GM19035 (cell line): ENCODE measurements at regions not wholly inside any gene's neighbourhood (a gene's known extent, or its start where the extent isn't known, plus 50 kb on each side); places are given as distances from the start of the nearest gene placed in this dataset.
"Not testable (repeated sequence)": the region's sequence is repeated elsewhere in the genome, so short reads cannot be mapped to it uniquely, and the experiment has no call there.

Experiments
- ATAC-seq: cut with Tn5 transposase; IDR thresholded peaks from one replicate; pipeline ENCODE4 v1.9.1; 2021; ENCODE audit not compliant: unreplicated experiment

GRCh38 chr13:73657821-73658540 lies 476.2 kb downstream of the KLF12 start:
- ATAC-seq: no peak

- no peak for ATAC-seq
Observed at GRCh38 chr13:73656863-73657262, 477.3 kb downstream of the KLF12 start.

DNA sequence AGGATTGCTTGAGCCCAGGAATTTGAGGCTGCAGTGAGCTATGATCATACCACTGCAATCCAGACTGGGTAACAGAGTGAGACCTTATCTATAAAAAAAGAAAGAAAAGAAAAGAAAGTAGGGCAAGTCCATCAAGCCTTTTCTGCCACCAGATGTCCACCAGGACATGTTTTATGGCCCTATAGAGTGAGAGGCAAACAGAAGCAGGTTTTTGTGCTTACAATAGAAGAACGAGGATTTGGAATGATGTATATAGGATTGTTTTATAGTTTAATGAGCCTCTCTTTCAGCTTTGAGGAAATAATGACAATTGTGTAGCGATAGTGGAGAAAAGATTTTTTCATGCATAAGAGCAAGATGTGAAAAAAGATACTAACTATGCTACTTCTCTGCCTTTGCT lies 480.5 kb downstream of the KLF12 start:
- no peak for ATAC-seq

DNA sequence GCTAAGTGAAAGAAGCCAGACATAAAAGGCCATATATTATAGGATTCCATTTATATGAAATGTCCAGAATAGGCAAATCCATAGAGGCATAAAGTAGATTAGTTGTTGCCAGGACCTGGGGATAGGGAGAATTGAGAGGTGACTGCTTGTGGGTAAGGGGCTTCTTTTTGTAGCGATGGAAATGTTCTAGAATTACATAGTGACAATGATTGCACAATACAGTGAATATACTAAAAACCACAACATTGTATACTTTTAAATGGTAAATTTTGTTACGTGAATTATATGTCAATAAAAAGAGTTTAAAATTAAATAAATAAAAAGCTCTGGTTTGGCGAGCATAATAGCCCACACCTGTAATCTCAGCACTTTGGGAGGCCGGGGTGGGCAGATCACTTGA lies 486.8 kb downstream of the KLF12 start:
- no peak for ATAC-seq

- not testable (repeated sequence) for ATAC-seq
Observed at GRCh38 chr13:73640476-73641179, 493.6 kb downstream of the KLF12 start.

- no peak for ATAC-seq
Observed at GRCh38 chr13:73635166-73635787, 498.9 kb downstream of the KLF12 start.

DNA sequence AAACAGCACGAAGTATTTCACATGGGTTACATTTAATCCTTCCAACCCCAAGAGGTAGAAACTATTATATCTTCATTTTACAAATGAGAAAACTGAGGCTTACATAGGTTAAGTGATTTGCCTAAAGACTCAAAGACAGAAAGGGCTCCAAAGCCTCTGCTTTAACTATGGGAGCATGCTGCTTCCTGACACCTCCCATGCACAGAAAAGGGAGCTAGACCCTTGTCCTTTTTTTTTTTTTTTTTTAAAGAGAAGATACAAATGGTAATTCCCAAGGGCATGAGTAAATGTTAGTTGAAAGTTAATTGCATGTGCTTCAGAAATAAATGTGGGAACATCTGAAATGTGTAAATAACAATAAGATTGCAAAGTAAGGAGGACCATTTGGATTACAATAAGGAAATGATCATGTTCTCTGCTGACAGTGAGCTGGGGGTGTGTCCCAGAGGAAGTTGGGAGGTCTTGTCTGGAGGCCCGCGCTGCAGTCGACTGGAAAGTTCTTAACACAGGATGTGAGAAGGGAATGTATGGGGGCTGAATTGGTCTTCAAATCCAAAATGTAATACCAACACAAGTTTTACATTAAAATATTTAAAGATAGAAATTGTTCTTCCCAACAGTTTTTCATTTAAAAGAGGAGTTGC lies 500.3 kb downstream of the KLF12 start:
- ATAC-seq: no peak

DNA sequence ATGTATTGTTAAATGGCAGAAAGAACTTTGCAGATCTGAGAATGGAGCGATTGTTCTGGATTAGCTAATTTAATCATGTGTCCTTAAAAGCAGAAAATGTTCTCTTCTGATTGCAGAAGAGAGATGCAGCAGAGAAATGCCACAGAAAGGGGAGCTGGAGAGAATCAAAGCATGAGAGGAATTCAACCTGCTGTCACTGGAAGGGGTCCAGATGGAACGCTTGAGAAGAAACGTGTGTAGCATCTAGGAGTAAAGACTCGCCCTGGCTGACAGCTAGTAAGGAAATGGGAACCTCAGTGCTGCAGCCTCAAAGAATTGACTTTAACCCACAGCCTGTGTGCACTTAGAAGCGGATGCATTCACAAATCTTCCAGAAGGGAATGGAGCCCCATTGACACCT lies 502.8 kb downstream of the KLF12 start:
- no peak for ATAC-seq

DNA sequence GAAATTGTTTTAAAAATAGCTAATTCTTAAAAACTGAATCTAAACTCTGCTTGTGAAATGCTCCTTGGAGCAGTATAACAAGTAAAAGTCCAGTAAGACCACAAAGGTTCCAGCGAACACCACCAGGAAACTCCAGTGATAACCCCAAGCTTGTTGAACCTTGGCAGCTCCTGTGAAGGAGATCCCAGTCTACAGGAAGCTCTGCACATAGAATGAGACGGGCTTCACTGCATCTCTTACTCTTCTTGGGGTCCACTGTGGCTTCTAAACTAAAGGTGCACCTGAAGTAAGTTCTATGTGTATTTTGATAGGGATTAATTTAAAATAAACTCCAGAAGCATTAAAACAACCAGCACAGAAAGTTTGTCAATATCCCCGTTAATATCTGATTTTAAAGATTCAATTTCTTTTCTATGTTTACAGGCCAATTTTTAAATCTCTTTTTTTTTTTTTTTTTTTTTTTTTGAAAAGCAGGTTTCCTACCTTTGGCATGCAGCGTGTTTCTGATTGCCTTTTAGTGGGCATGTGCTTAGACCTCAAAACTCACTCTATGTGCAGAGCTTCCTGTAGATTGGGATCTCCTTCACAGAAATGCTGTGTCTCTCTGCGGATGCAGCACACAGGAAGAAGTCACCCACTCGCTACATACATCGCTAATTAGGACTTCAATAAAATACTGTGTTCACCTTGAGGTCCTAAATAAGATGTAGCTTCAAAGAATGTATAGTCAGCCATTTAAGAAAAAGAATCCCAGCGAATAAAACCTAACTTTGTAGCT lies 508.5 kb downstream of the KLF12 start:
- ATAC-seq: no peak

- ATAC-seq: no peak
Observed at GRCh38 chr13:73623281-73623680, 510.9 kb downstream of the KLF12 start.

- ATAC-seq: no peak
Observed at GRCh38 chr13:73622381-73622780, 511.8 kb downstream of the KLF12 start.

- ATAC-seq: no peak
Observed at GRCh38 chr13:73618275-73618865, 515.8 kb downstream of the KLF12 start.

GRCh38 chr13:73616861-73617260 lies 517.3 kb downstream of the KLF12 start:
- no peak for ATAC-seq

GRCh38 chr13:73610799-73611592 lies 523.2 kb downstream of the KLF12 start:
- ATAC-seq: no peak

- ATAC-seq: no peak
Observed at GRCh38 chr13:73608711-73609485, 525.3 kb downstream of the KLF12 start.

DNA sequence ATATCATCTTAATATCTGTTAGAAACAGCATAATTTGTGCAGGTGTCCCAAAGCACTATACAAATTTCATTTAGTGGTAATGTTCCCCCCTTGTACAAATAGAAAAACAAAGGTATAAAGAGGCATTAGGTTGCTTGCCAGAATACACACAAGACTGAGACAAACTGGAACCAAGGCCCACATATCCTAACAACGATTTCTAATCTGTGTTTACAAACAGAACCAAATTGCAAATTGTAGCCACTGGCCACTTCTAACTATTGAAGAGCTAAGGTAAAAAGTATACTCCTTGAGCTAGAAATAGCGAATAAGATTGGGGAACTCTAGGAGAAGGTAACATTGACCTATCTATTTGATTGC lies 526.1 kb downstream of the KLF12 start:
- no peak for ATAC-seq

DNA sequence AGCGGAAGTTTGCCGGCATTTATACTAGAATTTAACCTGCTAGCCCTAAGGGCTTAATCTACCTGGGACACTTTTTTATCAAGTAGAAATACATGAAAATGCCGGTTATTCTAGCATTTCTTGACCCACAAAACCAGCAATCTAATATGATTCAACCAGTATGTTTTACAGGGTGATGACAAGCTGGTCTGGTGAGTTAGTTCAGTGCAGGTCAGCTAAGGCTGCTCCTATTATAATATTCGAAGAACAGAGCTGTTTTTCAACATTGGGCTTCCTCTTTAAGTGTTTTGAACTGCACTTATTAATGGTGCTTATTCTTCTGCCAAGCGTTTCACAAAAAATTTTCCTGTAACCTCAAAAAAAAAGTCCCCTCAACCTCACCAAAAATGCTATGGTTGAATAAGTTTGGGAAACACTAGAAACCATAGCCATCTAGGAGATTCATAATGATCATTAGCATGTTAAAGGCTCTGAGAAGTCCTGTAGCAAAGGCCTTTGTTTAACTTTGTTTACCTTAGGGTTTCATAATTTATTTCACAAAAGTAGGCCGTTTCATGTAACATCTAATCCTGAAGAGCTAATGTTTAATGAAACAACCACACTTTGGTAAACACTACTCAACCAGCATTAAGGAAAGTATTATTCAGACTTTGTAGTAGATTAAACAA lies 526.6 kb downstream of the KLF12 start:
- ATAC-seq: no peak

GRCh38 chr13:73603646-73604045 lies 530.6 kb downstream of the KLF12 start:
- no peak for ATAC-seq

- ATAC-seq: no peak
Observed at GRCh38 chr13:73602295-73602694, 531.9 kb downstream of the KLF12 start.
